Stimulated activated CD8-positive, alpha-beta memory T cell treated with anti-CD3 and anti-CD28 coated beads, Interleukin-7, amount 100 ng/mL, for 48 hours (primary cell): ENCODE measurements at regions not wholly inside any gene's neighbourhood (a gene's known extent, or its start where the extent isn't known, plus 50 kb on each side); places are given as distances from the start of the nearest gene placed in this dataset.
"Not testable (repeated sequence)": the region's sequence is repeated elsewhere in the genome, so short reads cannot be mapped to it uniquely, and the experiment has no call there.

Source experiments
- DNase-seq, 2 donors: peaks; one replicate each; pipeline ENCODE4 v3.0.0-alpha.2; 2020; ENCODE audit warnings: low read depth in 1 of 2; ENCODE audit errors: extremely low read depth in 1 of 2

GRCh38 chr2:87452193-87452592, 295.7 kb upstream of the PLGLB2 start:
- DNase-seq: not testable (repeated sequence)

- DNase-seq: not testable (repeated sequence)
These were observed 295.0 kb upstream of the PLGLB2 start for GRCh38 chr2:87452861-87453260.

- DNase-seq: not testable (repeated sequence)
These were observed 293.9 kb upstream of the PLGLB2 start for GRCh38 chr2:87453965-87454364.

GRCh38 chr2:87454421-87454820, 293.5 kb upstream of the PLGLB2 start:
- not testable (repeated sequence) for DNase-seq

- DNase-seq: not testable (repeated sequence)
These were observed 292.6 kb upstream of the PLGLB2 start for GRCh38 chr2:87455209-87455853.

GRCh38 chr2:87455854-87456249, 292.0 kb upstream of the PLGLB2 start:
- peak in 1 of 2 donors; percentile 27 for DNase-seq

- not testable (repeated sequence) for DNase-seq
These were observed 291.3 kb upstream of the PLGLB2 start for GRCh38 chr2:87456477-87457128.

GRCh38 chr2:87457129-87457499, 290.8 kb upstream of the PLGLB2 start:
- DNase-seq: not testable (repeated sequence)

GRCh38 chr2:87458938-87459337, 288.9 kb upstream of the PLGLB2 start:
- not testable (repeated sequence) for DNase-seq

- DNase-seq: not testable (repeated sequence)
These were observed 287.8 kb upstream of the PLGLB2 start for GRCh38 chr2:87460104-87460503.

GRCh38 chr2:87460662-87461061, 287.2 kb upstream of the PLGLB2 start:
- not testable (repeated sequence) for DNase-seq

- DNase-seq: not testable (repeated sequence)
These were observed 286.2 kb upstream of the PLGLB2 start for GRCh38 chr2:87461671-87462070.

- DNase-seq: not testable (repeated sequence)
These were observed 283.7 kb upstream of the PLGLB2 start for GRCh38 chr2:87464219-87464618.

GRCh38 chr2:87465730-87466129, 282.2 kb upstream of the PLGLB2 start:
- DNase-seq: not testable (repeated sequence)

GRCh38 chr2:87466591-87467120, 281.2 kb upstream of the PLGLB2 start:
- DNase-seq: peak in 1 of 2 donors; percentile 80

GRCh38 chr2:87468429-87468981, 279.4 kb upstream of the PLGLB2 start:
- DNase-seq: not testable (repeated sequence)

- DNase-seq: not testable (repeated sequence)
These were observed 278.4 kb upstream of the PLGLB2 start for GRCh38 chr2:87469180-87470151.

GRCh38 chr2:87470381-87471380, 277.2 kb upstream of the PLGLB2 start:
- DNase-seq: not testable (repeated sequence)

- not testable (repeated sequence) for DNase-seq
These were observed 276.4 kb upstream of the PLGLB2 start for GRCh38 chr2:87471478-87471877.
